OCI-LY3 (cell line): ENCODE measurements at regions not wholly inside any gene's neighbourhood (a gene's known extent, or its start where the extent isn't known, plus 50 kb on each side); places are given as distances from the start of the nearest gene placed in this dataset.

Experiments
- EZH2phosphoT487 ChIP-seq: fragments of 200-600 bp; shearing (Covaris generic); IDR thresholded peaks from 2 replicates; pipeline ENCODE4 v1.6.1; 2018; ENCODE audit warnings: antibody characterized with exemption, mixed run types, low read depth
- TF ChIP-seq, protein P1 (sequence below): fragments of 200-600, 300-600 bp; sonication (generic); IDR thresholded peaks from 2 replicates; pipeline ENCODE4 v1.5.1; 2014; ENCODE audit warnings: antibody characterized with exemption, low read length, low read depth

DNA sequence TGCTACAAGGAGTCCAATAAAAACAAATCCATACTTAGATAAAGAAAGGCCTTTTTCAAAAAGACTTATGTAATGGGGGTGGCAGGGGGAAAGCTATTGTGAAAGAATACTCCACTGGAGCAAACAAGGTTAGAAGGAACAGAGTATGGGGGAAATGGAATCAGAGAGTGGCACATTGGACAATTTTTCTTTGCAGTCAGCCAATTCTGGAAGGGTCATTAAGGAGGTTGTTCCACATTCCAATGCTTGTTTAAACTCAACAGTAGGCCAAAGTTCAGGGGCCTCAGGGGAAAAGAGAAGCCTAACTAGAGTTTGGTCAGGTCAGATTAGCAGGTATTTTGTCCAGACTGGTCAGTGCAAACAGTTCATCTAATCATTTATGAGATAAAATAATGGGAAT lies 105.2 kb upstream of the RESF1 start:
- TF ChIP-seq, protein P1, sequence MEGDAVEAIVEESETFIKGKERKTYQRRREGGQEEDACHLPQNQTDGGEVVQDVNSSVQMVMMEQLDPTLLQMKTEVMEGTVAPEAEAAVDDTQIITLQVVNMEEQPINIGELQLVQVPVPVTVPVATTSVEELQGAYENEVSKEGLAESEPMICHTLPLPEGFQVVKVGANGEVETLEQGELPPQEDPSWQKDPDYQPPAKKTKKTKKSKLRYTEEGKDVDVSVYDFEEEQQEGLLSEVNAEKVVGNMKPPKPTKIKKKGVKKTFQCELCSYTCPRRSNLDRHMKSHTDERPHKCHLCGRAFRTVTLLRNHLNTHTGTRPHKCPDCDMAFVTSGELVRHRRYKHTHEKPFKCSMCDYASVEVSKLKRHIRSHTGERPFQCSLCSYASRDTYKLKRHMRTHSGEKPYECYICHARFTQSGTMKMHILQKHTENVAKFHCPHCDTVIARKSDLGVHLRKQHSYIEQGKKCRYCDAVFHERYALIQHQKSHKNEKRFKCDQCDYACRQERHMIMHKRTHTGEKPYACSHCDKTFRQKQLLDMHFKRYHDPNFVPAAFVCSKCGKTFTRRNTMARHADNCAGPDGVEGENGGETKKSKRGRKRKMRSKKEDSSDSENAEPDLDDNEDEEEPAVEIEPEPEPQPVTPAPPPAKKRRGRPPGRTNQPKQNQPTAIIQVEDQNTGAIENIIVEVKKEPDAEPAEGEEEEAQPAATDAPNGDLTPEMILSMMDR: no peak
- no peak for TF ChIP-seq EZH2phosphoT487
